DOHH2 (cell line): ENCODE measurements at regions not wholly inside any gene's neighbourhood (a gene's known extent, or its start where the extent isn't known, plus 50 kb on each side); places are given as distances from the start of the nearest gene placed in this dataset.

Source experiments
- H3F3A ChIP-seq: fragments of 200-600 bp; sonication (generic), shearing (Covaris generic); 2 replicates; pipeline ENCODE4 v1.6.0; 2016; ENCODE audit warnings: antibody characterized with exemption, mild to moderate bottlenecking; ENCODE audit not compliant: control insufficient read depth, insufficient read depth
- H3K27ac ChIP-seq: fragments of 200-600 bp; sonication (generic); 2 replicates; pipeline ENCODE4 v1.5.1; 2014; ENCODE audit warnings: low read depth, mild to moderate bottlenecking, low read length, moderate library complexity
- H3K27me3 ChIP-seq: fragments of 200-600 bp; sonication (generic); 2 replicates; pipeline ENCODE4 v1.6.1; 2014; ENCODE audit warnings: mild to moderate bottlenecking, low read length, mixed read lengths; ENCODE audit not compliant: control insufficient read depth
- H3K36me3 ChIP-seq: fragments of 200-600 bp; sonication (generic); 2 replicates; pipeline ENCODE4 v1.6.1; 2014; ENCODE audit warnings: mild to moderate bottlenecking, low read length, moderate library complexity, mixed read lengths; ENCODE audit not compliant: control insufficient read depth
- H3K4me1 ChIP-seq: fragments of 200-600 bp; sonication (generic); 2 replicates; pipeline ENCODE4 v1.6.1; 2014; ENCODE audit warnings: mild to moderate bottlenecking, low read length, mixed read lengths; ENCODE audit not compliant: control insufficient read depth
- H3K4me2 ChIP-seq: fragments of 200-600 bp; sonication (generic); 2 replicates; pipeline ENCODE4 v1.6.0; 2014; ENCODE audit warnings: mild to moderate bottlenecking, low read length, moderate library complexity
- H3K4me3 ChIP-seq: fragments of 200-600 bp; sonication (generic); 2 replicates; pipeline ENCODE4 v1.5.1; 2014; ENCODE audit warnings: mild to moderate bottlenecking, low read length, mixed read lengths
- H3K79me2 ChIP-seq: fragments of 200-600 bp; sonication (generic); 2 replicates; pipeline ENCODE4 v1.6.1; 2014; ENCODE audit warnings: mild to moderate bottlenecking, low read length, mixed read lengths; ENCODE audit not compliant: control insufficient read depth
- H3K9me2 ChIP-seq: fragments of 200-600 bp; sonication (generic); replicated peaks from 2 replicates; pipeline ENCODE4 v1.6.1; 2014; ENCODE audit warnings: mild to moderate bottlenecking, low read length, mixed read lengths; ENCODE audit not compliant: control insufficient read depth
- H3K9me3 ChIP-seq: fragments of 200-600 bp; sonication (generic); 2 replicates; pipeline ENCODE4 v1.6.1; 2014; ENCODE audit warnings: antibody characterized with exemption, low read length, mixed read lengths; ENCODE audit not compliant: control insufficient read depth, insufficient read depth
- H4K20me1 ChIP-seq: fragments of 200-600 bp; sonication (generic); 2 replicates; pipeline ENCODE4 v1.6.0; 2014; ENCODE audit warnings: low read depth, mild to moderate bottlenecking, antibody characterized with exemption, low read length, moderate library complexity; ENCODE audit not compliant: control insufficient read depth, insufficient read depth
- EZH2phosphoT487 ChIP-seq: fragments of 200-600 bp; sonication (generic); IDR thresholded peaks from 2 replicates; pipeline ENCODE4 v1.6.1; 2017; ENCODE audit warnings: borderline replicate concordance, mild to moderate bottlenecking, antibody characterized with exemption, low read length, moderate library complexity, mixed read lengths
- TF ChIP-seq, protein P1 (sequence below): fragments of 200-600 bp; sonication (generic); IDR thresholded peaks from one replicate; pipeline ENCODE4 v1.5.1; 2014; ENCODE audit warnings: antibody characterized with exemption, mild to moderate bottlenecking, low read depth, low read length; ENCODE audit not compliant: poor library complexity, severe bottlenecking

DNA sequence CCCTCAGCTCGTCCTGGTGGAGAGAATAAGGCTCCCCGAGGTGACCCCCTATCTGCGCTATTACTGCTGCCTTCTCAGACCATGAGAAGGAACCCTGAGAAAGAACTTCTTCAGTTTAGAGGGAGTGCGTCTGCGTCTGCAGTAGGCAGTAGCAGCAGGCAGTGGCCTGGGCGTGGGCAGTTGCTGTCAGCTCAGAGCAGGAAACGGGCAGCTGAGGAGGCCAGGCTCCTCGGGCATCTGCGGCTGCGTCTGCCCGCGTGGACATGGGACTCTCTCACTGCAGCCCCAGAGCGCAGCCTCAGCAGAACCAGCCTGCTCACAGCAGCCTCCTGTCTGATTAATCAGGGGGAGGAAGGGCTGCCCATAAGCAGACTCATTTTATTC, 49.8 kb upstream of the FCN1 start:
- no peaks in the 10 kb centered on the region for H3K9me2 ChIP-seq
- no peak overlapping the region for H3K27ac ChIP-seq

DNA sequence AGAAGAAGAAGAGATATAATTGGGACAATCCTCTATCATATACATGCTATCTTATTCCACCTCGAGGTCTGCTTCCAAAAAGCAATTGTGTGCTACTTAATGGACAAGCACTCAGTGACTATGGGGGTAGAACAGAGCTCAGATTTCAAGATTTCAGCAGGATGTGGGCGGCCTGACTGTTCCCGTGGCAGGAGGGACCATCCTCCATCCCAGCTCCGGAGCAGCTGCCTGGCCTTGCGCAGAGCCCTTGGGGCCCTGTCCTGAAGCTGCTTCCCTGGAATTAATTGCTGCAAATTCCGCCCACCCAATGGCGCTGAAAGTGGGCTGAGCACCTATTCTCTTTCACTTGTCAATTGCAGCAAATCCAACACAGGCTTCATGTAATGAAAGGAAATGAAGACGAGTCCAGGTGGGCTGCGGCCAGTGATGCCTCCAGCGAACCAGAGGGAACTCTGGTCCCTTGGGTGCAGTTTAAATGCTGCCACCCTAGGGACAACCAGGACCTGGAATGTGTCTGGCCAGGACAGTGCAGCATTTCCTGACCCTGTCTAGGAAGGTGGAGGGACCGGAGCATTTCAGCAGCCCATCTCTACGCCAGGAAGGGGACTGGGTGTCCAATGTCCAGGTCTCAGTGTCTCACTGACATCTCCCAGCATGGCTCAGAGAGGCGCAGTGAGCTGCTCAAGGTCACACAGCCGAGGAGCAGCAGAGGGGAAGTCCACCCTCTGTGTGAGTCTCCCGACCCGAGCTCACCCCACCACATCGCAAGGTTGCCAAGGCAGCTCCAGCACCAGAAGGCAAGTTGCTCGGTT, 50.5 kb upstream of the FCN1 start:
- Histone ChIP-seq H3F3A (no peaks in the 10 kb centered on the region), H3K4me1 (no peaks in the 10 kb centered on the region), H3K27ac (no peak overlapping the region), H3K79me2 (no peaks in the 10 kb centered on the region), H3K27me3 (peaks cover 3% of the 10 kb centered on the region), H3K36me3 (no peaks in the 10 kb centered on the region), H3K4me3 (no peak overlapping the region), H3K9me2 (no peaks in the 10 kb centered on the region), H3K9me3 (no peaks in the 10 kb centered on the region), H4K20me1 (no peaks in the 10 kb centered on the region), H3K4me2 (no peak overlapping the region)
- TF ChIP-seq, protein P1, sequence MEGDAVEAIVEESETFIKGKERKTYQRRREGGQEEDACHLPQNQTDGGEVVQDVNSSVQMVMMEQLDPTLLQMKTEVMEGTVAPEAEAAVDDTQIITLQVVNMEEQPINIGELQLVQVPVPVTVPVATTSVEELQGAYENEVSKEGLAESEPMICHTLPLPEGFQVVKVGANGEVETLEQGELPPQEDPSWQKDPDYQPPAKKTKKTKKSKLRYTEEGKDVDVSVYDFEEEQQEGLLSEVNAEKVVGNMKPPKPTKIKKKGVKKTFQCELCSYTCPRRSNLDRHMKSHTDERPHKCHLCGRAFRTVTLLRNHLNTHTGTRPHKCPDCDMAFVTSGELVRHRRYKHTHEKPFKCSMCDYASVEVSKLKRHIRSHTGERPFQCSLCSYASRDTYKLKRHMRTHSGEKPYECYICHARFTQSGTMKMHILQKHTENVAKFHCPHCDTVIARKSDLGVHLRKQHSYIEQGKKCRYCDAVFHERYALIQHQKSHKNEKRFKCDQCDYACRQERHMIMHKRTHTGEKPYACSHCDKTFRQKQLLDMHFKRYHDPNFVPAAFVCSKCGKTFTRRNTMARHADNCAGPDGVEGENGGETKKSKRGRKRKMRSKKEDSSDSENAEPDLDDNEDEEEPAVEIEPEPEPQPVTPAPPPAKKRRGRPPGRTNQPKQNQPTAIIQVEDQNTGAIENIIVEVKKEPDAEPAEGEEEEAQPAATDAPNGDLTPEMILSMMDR = no peak
- TF ChIP-seq EZH2phosphoT487 = no peak

More for the DNA sequence above, 49.8 kb upstream of the FCN1 start:
- H3K79me2 ChIP-seq = no peaks in the 10 kb centered on the region
- H3K36me3 ChIP-seq = no peaks in the 10 kb centered on the region
- no peak overlapping the region for H3K4me3 ChIP-seq
- no peaks in the 10 kb centered on the region for H4K20me1 ChIP-seq
- no peak for TF ChIP-seq EZH2phosphoT487
- TF ChIP-seq, protein P1 = no peak
- no peaks in the 10 kb centered on the region for H3K9me3 ChIP-seq
- H3K27me3 ChIP-seq = no peaks in the 10 kb centered on the region
- H3F3A ChIP-seq = no peaks in the 10 kb centered on the region
- H3K4me1 ChIP-seq = no peaks in the 10 kb centered on the region
- H3K4me2 ChIP-seq = no peak overlapping the region

DNA sequence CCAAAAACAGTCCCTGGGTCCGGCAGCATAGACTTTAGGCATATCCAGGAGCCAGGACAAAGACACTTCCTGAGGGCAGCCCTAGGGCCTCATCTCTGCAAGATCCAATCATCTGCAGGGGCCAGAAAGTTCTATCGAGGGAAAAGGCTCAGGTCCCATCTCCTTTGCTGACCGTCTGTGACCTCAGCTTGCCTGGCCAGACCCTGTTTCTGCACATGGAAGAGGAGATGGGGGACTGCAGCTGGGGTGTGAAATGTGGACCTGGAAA, 51.0 kb upstream of the FCN1 start:
- TF ChIP-seq, protein P1 = no peak
- TF ChIP-seq EZH2phosphoT487 = no peak

More for the DNA sequence above, 51.0 kb upstream of the FCN1 start:
- Histone ChIP-seq H3F3A (no peaks in the 10 kb centered on the region), H3K9me3 (no peaks in the 10 kb centered on the region), H3K9me2 (no peaks in the 10 kb centered on the region), H4K20me1 (no peaks in the 10 kb centered on the region), H3K79me2 (no peaks in the 10 kb centered on the region), H3K4me2 (no peak overlapping the region), H3K36me3 (no peaks in the 10 kb centered on the region), H3K4me1 (no peaks in the 10 kb centered on the region), H3K27me3 (peaks cover 4% of the 10 kb centered on the region), H3K4me3 (no peak overlapping the region), H3K27ac (no peak overlapping the region)
